ENCODE measurements at regions not wholly inside any gene's neighbourhood (a gene's known extent, or its start where the extent isn't known, plus 50 kb on each side); places are given as distances from the start of the nearest gene placed in this dataset.

DNA sequence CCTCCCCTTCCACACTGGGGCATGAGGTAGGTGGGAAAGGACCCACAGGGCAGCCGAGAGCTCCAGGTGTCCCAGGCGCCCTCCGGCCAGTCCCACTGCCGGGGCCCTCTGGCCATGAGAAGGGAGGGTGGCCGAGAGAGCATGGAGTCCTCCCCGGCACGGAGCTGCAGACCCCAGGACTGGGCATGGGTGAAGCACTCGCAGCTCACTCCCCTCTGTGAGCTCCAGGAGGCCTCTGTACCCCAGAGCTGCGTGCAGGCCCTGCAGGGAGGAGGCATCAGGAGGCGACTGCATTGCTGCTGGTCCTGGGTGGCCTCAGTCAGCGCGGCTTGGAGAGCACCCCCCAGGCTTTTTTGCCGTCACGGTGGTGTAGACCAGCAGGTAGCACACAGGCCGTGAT, 80.1 kb upstream of the TTC34 start:
- intact Hi-C loops (cut with DNase I; ENCODE audit: low total_unique reads), result no loop called here
- Histone ChIP-seq H3K9me3 (no peaks in the 10 kb centered on the region), H3K27me3 (peaks cover 0 to 68% of the 10 kb centered on the region in 2 donors), H3K36me3 (no peaks in the 10 kb centered on the region), H3K4me3 (no peak overlapping the region), H3K4me1 (no peaks in the 10 kb centered on the region), H3K27ac (no peak overlapping the region)
- no peak for DNase-seq (ENCODE audit: low spot score in 2 of 2)
- TF ChIP-seq POLR2A (IDR thresholded peaks at IDR 0.05), result no peak
- TF ChIP-seq POLR2AphosphoS5 (IDR thresholded peaks at IDR 0.05), result no peak
- TF ChIP-seq CTCF (IDR thresholded peaks at IDR 0.05), result no peak

GRCh38 chr1:2882966-2883696, 81.6 kb upstream of the TTC34 start:
- TF ChIP-seq CTCF (IDR thresholded peaks at IDR 0.05) (no peak), POLR2A (IDR thresholded peaks at IDR 0.05) (no peak), POLR2AphosphoS5 (IDR thresholded peaks at IDR 0.05) (no peak)
- Histone ChIP-seq H3K27ac (no peak overlapping the region), H3K36me3 (no peaks in the 10 kb centered on the region), H3K4me3 (no peak overlapping the region), H3K4me1 (no peaks in the 10 kb centered on the region), H3K27me3 (peaks cover 0 to 69% of the 10 kb centered on the region in 2 donors), H3K9me3 (no peaks in the 10 kb centered on the region)
- DNase-seq (ENCODE audit: low spot score in 2 of 2), result no peak
- intact Hi-C loops (cut with DNase I; ENCODE audit: low total_unique reads), result no loop called here

DNA sequence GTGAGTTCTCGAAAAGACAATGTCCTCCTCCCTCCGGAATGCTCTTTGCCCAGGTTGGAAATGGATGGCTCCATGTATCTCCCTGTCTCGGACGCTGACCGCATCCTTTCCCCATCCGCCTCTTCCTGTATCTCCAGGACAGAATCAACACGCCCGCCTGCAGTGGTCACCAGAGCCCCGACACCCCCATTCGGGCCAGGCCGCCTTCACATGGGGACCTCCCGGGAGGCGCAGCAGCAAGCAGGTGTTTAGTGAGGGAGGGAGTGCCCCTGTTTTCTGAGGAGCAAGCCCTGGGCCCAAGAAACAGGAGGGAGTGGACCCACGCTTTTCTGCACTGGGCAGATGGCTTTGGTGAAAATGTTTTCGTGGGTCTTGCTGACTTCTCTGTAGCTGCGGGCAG, 83.5 kb upstream of the TTC34 start:
- intact Hi-C loops (cut with DNase I; ENCODE audit: low total_unique reads), result no loop called here
- no peak for DNase-seq (ENCODE audit: low spot score in 2 of 2)
- H3K4me3 ChIP-seq, result no peak overlapping the region
- H3K27me3 ChIP-seq, result peaks cover 2 to 67% of the 10 kb centered on the region in 2 donors
- no peaks in the 10 kb centered on the region for H3K36me3 ChIP-seq
- no peak for TF ChIP-seq CTCF (IDR thresholded peaks at IDR 0.05)
- no peak for TF ChIP-seq POLR2A (IDR thresholded peaks at IDR 0.05)
- TF ChIP-seq POLR2AphosphoS5 (IDR thresholded peaks at IDR 0.05), result no peak
- H3K27ac ChIP-seq, result no peak overlapping the region
- H3K9me3 ChIP-seq, result no peaks in the 10 kb centered on the region
- no peaks in the 10 kb centered on the region for H3K4me1 ChIP-seq

- H3K27me3 ChIP-seq, result peaks cover 2 to 67% of the 10 kb centered on the region in 2 donors
- TF ChIP-seq POLR2A (IDR thresholded peaks at IDR 0.05) (no peak), POLR2AphosphoS5 (IDR thresholded peaks at IDR 0.05) (no peak), CTCF (IDR thresholded peaks at IDR 0.05) (no peak)
- no peaks in the 10 kb centered on the region for H3K9me3 ChIP-seq
Observed at GRCh38 chr1:2886631-2887030, 85.1 kb upstream of the TTC34 start.

DNA sequence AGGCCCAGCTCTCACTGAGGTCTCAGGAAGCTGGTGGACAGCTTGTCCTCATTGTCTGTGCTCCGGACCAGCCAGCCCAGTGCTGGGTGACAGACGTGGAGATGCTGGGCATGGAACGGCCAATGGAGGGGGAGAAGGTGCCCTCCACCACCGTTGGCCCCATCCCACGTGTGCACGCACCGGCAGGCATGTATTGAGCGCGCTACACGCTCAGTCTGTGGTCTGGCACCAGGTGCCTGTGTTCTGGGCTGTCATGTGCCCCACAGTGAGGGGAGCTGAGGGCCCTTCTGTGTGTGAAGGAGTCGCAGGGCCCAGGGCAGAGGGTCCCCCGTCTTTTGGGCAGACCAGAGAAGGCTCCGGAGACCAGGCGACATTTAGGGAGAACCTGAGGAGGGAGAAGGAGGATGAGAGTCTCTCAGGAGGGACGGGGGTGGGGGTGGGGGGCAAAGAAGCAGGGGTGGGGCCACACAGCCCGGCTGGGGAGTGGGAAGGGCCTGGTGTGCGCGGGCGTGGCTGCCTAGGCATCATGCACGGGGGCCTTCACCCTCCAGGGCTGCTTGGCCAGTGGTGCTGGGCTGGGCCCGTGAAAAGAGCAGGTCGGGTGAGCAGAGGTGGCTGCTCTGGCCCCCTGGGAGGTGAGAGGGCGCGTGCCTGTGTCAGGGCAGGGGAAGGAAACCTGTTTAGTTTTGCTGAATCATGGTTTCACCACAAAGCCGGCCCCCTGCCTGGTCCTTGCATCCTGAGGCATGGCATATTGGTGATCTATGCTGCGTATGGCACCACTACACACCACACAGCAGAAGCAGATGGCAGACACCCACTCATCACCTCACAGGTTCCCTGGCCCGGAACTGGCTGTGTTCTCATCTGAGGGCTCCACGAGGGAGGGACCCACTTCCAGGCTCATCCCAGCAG, 86.7 kb upstream of the TTC34 start:
- no peak for DNase-seq (ENCODE audit: low spot score in 2 of 2)
- peaks cover 2 to 65% of the 10 kb centered on the region in 2 donors for H3K27me3 ChIP-seq
- no peaks in the 10 kb centered on the region for H3K36me3 ChIP-seq
- H3K4me3 ChIP-seq, result no peak overlapping the region
- no peak overlapping the region for H3K27ac ChIP-seq
- no peak for TF ChIP-seq POLR2AphosphoS5 (IDR thresholded peaks at IDR 0.05)
- TF ChIP-seq CTCF (IDR thresholded peaks at IDR 0.05), result no peak
- TF ChIP-seq POLR2A (IDR thresholded peaks at IDR 0.05), result no peak
- H3K9me3 ChIP-seq, result no peaks in the 10 kb centered on the region
- intact Hi-C loops (cut with DNase I; ENCODE audit: low total_unique reads), result no loop called here
- H3K4me1 ChIP-seq, result no peaks in the 10 kb centered on the region

More at GRCh38 chr1:2886631-2887030, 85.1 kb upstream of the TTC34 start:
- intact Hi-C loops (cut with DNase I; ENCODE audit: low total_unique reads), result no loop called here
- Histone ChIP-seq H3K4me1 (no peaks in the 10 kb centered on the region), H3K36me3 (no peaks in the 10 kb centered on the region), H3K27ac (no peak overlapping the region), H3K4me3 (no peak overlapping the region)
- no peak for DNase-seq (ENCODE audit: low spot score in 2 of 2)

Data from breast epithelium (tissue), 4 donors.